Osteoblast (primary cell): ENCODE measurements at regions not wholly inside any gene's neighbourhood (a gene's known extent, or its start where the extent isn't known, plus 50 kb on each side); places are given as distances from the start of the nearest gene placed in this dataset.

Experiments
- DNase-seq: peaks from one replicate; pipeline ENCODE4 v3.0.0; 2011; ENCODE audit warnings: low spot score, mixed read lengths; ENCODE audit not compliant: insufficient read length; ENCODE audit errors: missing footprints
- H2AFZ ChIP-seq: 2 replicates; pipeline ENCODE4 v1.6.0; 2011; ENCODE audit warnings: mild to moderate bottlenecking, low read length
- H3K27ac ChIP-seq: 2 replicates; pipeline ENCODE4 v1.5.1; 2011; ENCODE audit warnings: mild to moderate bottlenecking, low read depth, low read length, moderate library complexity
- H3K27me3 ChIP-seq: 2 replicates; pipeline ENCODE4 v1.6.0; 2012; ENCODE audit warnings: mild to moderate bottlenecking, control low read depth, inconsistent platforms, low read length, moderate library complexity; ENCODE audit not compliant: insufficient read depth
- H3K36me3 ChIP-seq: 2 replicates; pipeline ENCODE4 v1.5.1; 2011; ENCODE audit warnings: mild to moderate bottlenecking, low read length, control low read depth, moderate library complexity; ENCODE audit not compliant: insufficient read depth
- H3K4me1 ChIP-seq: 2 replicates; pipeline ENCODE4 v1.5.1; 2011; ENCODE audit warnings: mild to moderate bottlenecking, low read length, control low read depth, moderate library complexity; ENCODE audit not compliant: insufficient read depth
- H3K4me2 ChIP-seq: 2 replicates; pipeline ENCODE4 v1.6.0; 2011; ENCODE audit warnings: mild to moderate bottlenecking, low read length; ENCODE audit not compliant: insufficient read depth
- H3K4me3 ChIP-seq: fragments of 200-600 bp; sonication (generic); 3 replicates; pipeline ENCODE4 v1.5.1; 2012; ENCODE audit warnings: mild to moderate bottlenecking, low read length, inconsistent platforms; ENCODE audit not compliant: insufficient read depth
- H3K79me2 ChIP-seq: 2 replicates; pipeline ENCODE4 v1.6.0; 2012; ENCODE audit warnings: mild to moderate bottlenecking, low read length, control low read depth, inconsistent platforms; ENCODE audit not compliant: insufficient read depth
- H3K9me3 ChIP-seq: 2 replicates; pipeline ENCODE4 v1.5.1; 2011; ENCODE audit warnings: low read depth, low read length, control low read depth
- H4K20me1 ChIP-seq: 2 replicates; pipeline ENCODE4 v1.6.0; 2012; ENCODE audit warnings: mild to moderate bottlenecking, low read length, control low read depth; ENCODE audit not compliant: insufficient read depth
- CTCF ChIP-seq: IDR thresholded peaks from 2 replicates; pipeline ENCODE4 v1.5.1; 2011; ENCODE audit warnings: mild to moderate bottlenecking, low read depth, low read length, moderate library complexity; ENCODE audit errors: extremely low read depth

GRCh38 chr2:22929998-22930397 lies 455.0 kb upstream of the KLHL29 start:
- H3K4me1 ChIP-seq: no peaks in the 10 kb centered on the region
- H3K9me3 ChIP-seq: no peaks in the 10 kb centered on the region
- H3K4me2 ChIP-seq: no peak overlapping the region
- no peak overlapping the region for H3K27ac ChIP-seq
- DNase-seq: no peak
- no peak overlapping the region for H3K4me3 ChIP-seq
- H3K27me3 ChIP-seq: no peaks in the 10 kb centered on the region
- H2AFZ ChIP-seq: no peak overlapping the region
- H3K79me2 ChIP-seq: no peaks in the 10 kb centered on the region
- TF ChIP-seq CTCF: no peak
- H3K36me3 ChIP-seq: no peaks in the 10 kb centered on the region
- no peaks in the 10 kb centered on the region for H4K20me1 ChIP-seq

GRCh38 chr2:22930781-22931180 lies 454.2 kb upstream of the KLHL29 start:
- no peak for DNase-seq
- no peaks in the 10 kb centered on the region for H3K9me3 ChIP-seq
- no peaks in the 10 kb centered on the region for H3K36me3 ChIP-seq
- H3K27me3 ChIP-seq: no peaks in the 10 kb centered on the region
- no peak for TF ChIP-seq CTCF
- H3K27ac ChIP-seq: no peak overlapping the region
- no peaks in the 10 kb centered on the region for H3K79me2 ChIP-seq
- H2AFZ ChIP-seq: no peak overlapping the region
- H3K4me1 ChIP-seq: no peaks in the 10 kb centered on the region
- H4K20me1 ChIP-seq: no peaks in the 10 kb centered on the region
- no peak overlapping the region for H3K4me3 ChIP-seq
- H3K4me2 ChIP-seq: no peak overlapping the region

GRCh38 chr2:22932288-22932687 lies 452.7 kb upstream of the KLHL29 start:
- H3K36me3 ChIP-seq: no peaks in the 10 kb centered on the region
- no peak for TF ChIP-seq CTCF
- no peak for DNase-seq
- no peaks in the 10 kb centered on the region for H3K79me2 ChIP-seq
- no peaks in the 10 kb centered on the region for H3K9me3 ChIP-seq
- no peaks in the 10 kb centered on the region for H4K20me1 ChIP-seq
- no peak overlapping the region for H3K27ac ChIP-seq
- no peak overlapping the region for H2AFZ ChIP-seq
- H3K4me2 ChIP-seq: no peak overlapping the region
- H3K4me3 ChIP-seq: no peak overlapping the region
- H3K27me3 ChIP-seq: no peaks in the 10 kb centered on the region
- no peaks in the 10 kb centered on the region for H3K4me1 ChIP-seq

GRCh38 chr2:22934747-22935146 lies 450.2 kb upstream of the KLHL29 start:
- no peak overlapping the region for H2AFZ ChIP-seq
- H3K27ac ChIP-seq: no peak overlapping the region
- no peaks in the 10 kb centered on the region for H4K20me1 ChIP-seq
- no peak for DNase-seq
- no peak for TF ChIP-seq CTCF
- H3K27me3 ChIP-seq: no peaks in the 10 kb centered on the region
- no peaks in the 10 kb centered on the region for H3K4me1 ChIP-seq
- H3K9me3 ChIP-seq: no peaks in the 10 kb centered on the region
- H3K4me3 ChIP-seq: no peak overlapping the region
- H3K36me3 ChIP-seq: no peaks in the 10 kb centered on the region
- H3K79me2 ChIP-seq: no peaks in the 10 kb centered on the region
- H3K4me2 ChIP-seq: no peak overlapping the region
